Neural cell (in vitro differentiated cells): ENCODE measurements at regions not wholly inside any gene's neighbourhood (a gene's known extent, or its start where the extent isn't known, plus 50 kb on each side); places are given as distances from the start of the nearest gene placed in this dataset.

Experiments used
- H2AFZ ChIP-seq: fragments of 200-600, 300-800 bp; sonication (generic), shearing (Covaris generic); 2 replicates; pipeline ENCODE4 v1.6.0; 2014; ENCODE audit warnings: low read depth, mild to moderate bottlenecking, antibody characterized with exemption, low read length, moderate library complexity
- H3F3A ChIP-seq: fragments of 200-600 bp; shearing (Covaris generic); 2 replicates; pipeline ENCODE4 v1.6.1; 2016; ENCODE audit warnings: mild to moderate bottlenecking, moderate library complexity, mixed read lengths, antibody characterized with exemption, low read length; ENCODE audit not compliant: insufficient read depth, poor library complexity, severe bottlenecking
- H3K27ac ChIP-seq: fragments of 200-600, 300-800 bp; sonication (generic), shearing (Covaris generic); 2 replicates; pipeline ENCODE4 v1.5.1; 2014; ENCODE audit warnings: mild to moderate bottlenecking, low read length, moderate library complexity
- H3K27me3 ChIP-seq: fragments of 300-800, 200-600 bp; sonication (generic), shearing (Covaris generic); 2 replicates; pipeline ENCODE4 v1.6.0; 2014; ENCODE audit warnings: mild to moderate bottlenecking, low read depth, low read length, moderate library complexity; ENCODE audit not compliant: insufficient read depth
- H3K36me3 ChIP-seq: fragments of 300-800, 200-600 bp; sonication (generic), shearing (Covaris generic); 2 replicates; pipeline ENCODE4 v1.5.1; 2014; ENCODE audit warnings: mild to moderate bottlenecking, antibody characterized with exemption, low read length, moderate library complexity; ENCODE audit not compliant: insufficient read depth
- H3K4me2 ChIP-seq: fragments of 300-800, 200-600 bp; sonication (generic), shearing (Covaris generic); 2 replicates; pipeline ENCODE4 v1.6.0; 2014; ENCODE audit warnings: mild to moderate bottlenecking, low read length
- H3K4me3 ChIP-seq: fragments of 300-800, 200-600 bp; sonication (generic), shearing (Covaris generic); 2 replicates; pipeline ENCODE4 v1.5.1; 2014; ENCODE audit warnings: mild to moderate bottlenecking, low read length, moderate library complexity
- H3K79me2 ChIP-seq: fragments of 200-600 bp; shearing (Covaris generic); replicated peaks from 2 replicates; pipeline ENCODE4 v1.6.0; 2014; ENCODE audit warnings: mild to moderate bottlenecking, low read length, moderate library complexity; ENCODE audit not compliant: insufficient read depth
- H3K9ac ChIP-seq: fragments of 300-800, 200-600 bp; sonication (generic), shearing (Covaris generic); 2 replicates; pipeline ENCODE4 v1.6.1; 2016; ENCODE audit warnings: mild to moderate bottlenecking, low read length, mixed read lengths
- H3K9me2 ChIP-seq: fragments of 200-600 bp; shearing (Covaris generic); 2 replicates; pipeline ENCODE4 v1.6.1; 2016; ENCODE audit warnings: mild to moderate bottlenecking, low read length, mixed read lengths; ENCODE audit not compliant: insufficient read depth
- H3K9me3 ChIP-seq: fragments of 200-600, 300-800 bp; sonication (generic), shearing (Covaris generic); 2 replicates; pipeline ENCODE4 v1.6.1; 2016; ENCODE audit warnings: mild to moderate bottlenecking, mixed run types, low read length, moderate library complexity, mixed read lengths
- H4K20me1 ChIP-seq: fragments of 200-600 bp; shearing (Covaris generic); 2 replicates; pipeline ENCODE4 v1.6.1; 2016; ENCODE audit warnings: mild to moderate bottlenecking, mixed run types; ENCODE audit not compliant: insufficient read depth
- CTCF ChIP-seq: fragments of 450-650 bp; IDR thresholded peaks from 2 replicates; pipeline ENCODE4 v1.5.1; 2014; ENCODE audit warnings: antibody characterized with exemption, mild to moderate bottlenecking, moderate library complexity; ENCODE audit not compliant: poor library complexity, severe bottlenecking
- EP300 ChIP-seq: fragments of 450-650 bp; conservative IDR thresholded peaks from 2 replicates; pipeline ENCODE4 v1.6.1; 2014; ENCODE audit warnings: antibody characterized with exemption, mild to moderate bottlenecking, moderate library complexity; ENCODE audit not compliant: poor library complexity, severe bottlenecking
- EZH2 ChIP-seq: fragments of 200-600, 300-800 bp; shearing (Covaris generic), sonication (generic); IDR thresholded peaks from 2 replicates; pipeline ENCODE4 v1.6.1; 2014; ENCODE audit warnings: antibody characterized with exemption, low read length, borderline replicate concordance, mild to moderate bottlenecking; ENCODE audit not compliant: insufficient read depth, poor library complexity, severe bottlenecking
- MXI1 ChIP-seq: fragments of 450-650 bp; conservative IDR thresholded peaks from 2 replicates; pipeline ENCODE4 v1.6.1; 2014; ENCODE audit warnings: antibody characterized with exemption, mild to moderate bottlenecking; ENCODE audit not compliant: poor library complexity, severe bottlenecking
- POLR2AphosphoS5 ChIP-seq: IDR thresholded peaks from 2 replicates; pipeline ENCODE4 v1.6.1; 2012
- RAD21 ChIP-seq: fragments of 450-650 bp; conservative IDR thresholded peaks from 2 replicates; pipeline ENCODE4 v1.6.1; 2014; ENCODE audit warnings: antibody characterized with exemption, mild to moderate bottlenecking, moderate library complexity
- REST ChIP-seq: IDR thresholded peaks from 2 replicates; pipeline ENCODE4 v1.6.1; 2012; ENCODE audit warnings: borderline replicate concordance
- SMC3 ChIP-seq: fragments of 450-650 bp; conservative IDR thresholded peaks from 2 replicates; pipeline ENCODE4 v1.6.1; 2014; ENCODE audit warnings: antibody characterized with exemption, mild to moderate bottlenecking, moderate library complexity; ENCODE audit not compliant: poor library complexity
- TAF1 ChIP-seq: IDR thresholded peaks from 2 replicates; pipeline ENCODE4 v1.6.1; 2012; ENCODE audit warnings: low read depth

GRCh38 chr22:47543447-47543846 lies 781.0 kb downstream of the TBC1D22A start:
- H2AFZ ChIP-seq = no peak overlapping the region

GRCh38 chr22:47540011-47540410 lies 777.6 kb downstream of the TBC1D22A start:
- H4K20me1 ChIP-seq = no peaks in the 10 kb centered on the region
- H3K79me2 ChIP-seq = no peaks in the 10 kb centered on the region
- H3K9me3 ChIP-seq = peaks cover 6% of the 10 kb centered on the region
- TF ChIP-seq SMC3 = no peak
- no peak for TF ChIP-seq EP300
- no peak for TF ChIP-seq RAD21
- TF ChIP-seq TAF1 = no peak
- no peak for TF ChIP-seq MXI1
- no peak for TF ChIP-seq CTCF
- TF ChIP-seq EZH2 = no peak
- no peak for TF ChIP-seq POLR2AphosphoS5

More at GRCh38 chr22:47543447-47543846, 781.0 kb downstream of the TBC1D22A start:
- H3K4me3 ChIP-seq = no peak overlapping the region
- no peaks in the 10 kb centered on the region for H4K20me1 ChIP-seq
- no peaks in the 10 kb centered on the region for H3K27me3 ChIP-seq
- no peak overlapping the region for H3K4me2 ChIP-seq
- no peak overlapping the region for H3K27ac ChIP-seq
- H3K36me3 ChIP-seq = no peaks in the 10 kb centered on the region
- no peaks in the 10 kb centered on the region for H3F3A ChIP-seq
- no peak overlapping the region for H3K9ac ChIP-seq
- H3K9me3 ChIP-seq = no peaks in the 10 kb centered on the region
- H3K79me2 ChIP-seq = no peaks in the 10 kb centered on the region
- TF ChIP-seq POLR2AphosphoS5 = no peak
- TF ChIP-seq EZH2 = no peak
- TF ChIP-seq CTCF = no peak
- TF ChIP-seq MXI1 = no peak
- TF ChIP-seq EP300 = no peak
- no peak for TF ChIP-seq REST
- no peak for TF ChIP-seq TAF1
- no peak for TF ChIP-seq RAD21
- TF ChIP-seq SMC3 = no peak
- no peaks in the 10 kb centered on the region for H3K9me2 ChIP-seq

More at GRCh38 chr22:47540011-47540410, 777.6 kb downstream of the TBC1D22A start:
- Histone ChIP-seq H3K4me3 (no peak overlapping the region), H3K27ac (no peak overlapping the region), H3K27me3 (no peaks in the 10 kb centered on the region), H3F3A (no peaks in the 10 kb centered on the region), H3K9me2 (no peaks in the 10 kb centered on the region), H2AFZ (no peak overlapping the region), H3K9ac (no peak overlapping the region), H3K36me3 (no peaks in the 10 kb centered on the region), H3K4me2 (no peak overlapping the region)
